Natural killer cell treated with Interleukin-12 subunit alpha and Interleukin-12 subunit beta and Interleukin-15 and Interleukin-18, amount 100 ng/mL, for 72 hours (primary cell): ENCODE measurements at regions not wholly inside any gene's neighbourhood (a gene's known extent, or its start where the extent isn't known, plus 50 kb on each side); places are given as distances from the start of the nearest gene placed in this dataset.

Experiments used
- ATAC-seq, 2 donors: fragments of 150-1000 bp; cut with Tn5 transposase in 1 of 2; sonication (Bioruptor Pico), chemical (Tn5 transposase) in 1 of 2; 2 replicates each; pipeline ENCODE4 v1.10.0; 2021
- DNase-seq: peaks from one replicate; pipeline ENCODE4 v3.0.0; 2022; ENCODE audit warnings: low spot score
- H3K27ac Mint-ChIP-seq, 2 donors: 1 replicate in 1 of 2; 2 replicates in 1 of 2; pipeline ENCODE4 v1.8.0; 2022; ENCODE audit warnings: mixed read lengths in 2 of 2, mild to moderate bottlenecking in 1 of 2, moderate library complexity in 1 of 2
- H3K27me3 Mint-ChIP-seq, 2 donors: 1 replicate in 1 of 2; 2 replicates in 1 of 2; pipeline ENCODE4 v1.8.0; 2022; ENCODE audit warnings: mixed read lengths in 2 of 2
- H3K36me3 Mint-ChIP-seq: one replicate; pipeline ENCODE4 v1.8.0; 2022; ENCODE audit warnings: mixed read lengths
- H3K4me1 Mint-ChIP-seq, 2 donors: 1 replicate in 1 of 2; 2 replicates in 1 of 2; pipeline ENCODE4 v1.8.0; 2022; ENCODE audit warnings: low read depth in 2 of 2, mixed read lengths in 2 of 2, mild to moderate bottlenecking in 1 of 2
- H3K4me3 Mint-ChIP-seq: one replicate; pipeline ENCODE4 v1.8.0; 2022; ENCODE audit warnings: mixed read lengths
- H3K9me3 Mint-ChIP-seq: 2 replicates; pipeline ENCODE4 v1.8.0; 2022; ENCODE audit warnings: mixed read lengths

DNA sequence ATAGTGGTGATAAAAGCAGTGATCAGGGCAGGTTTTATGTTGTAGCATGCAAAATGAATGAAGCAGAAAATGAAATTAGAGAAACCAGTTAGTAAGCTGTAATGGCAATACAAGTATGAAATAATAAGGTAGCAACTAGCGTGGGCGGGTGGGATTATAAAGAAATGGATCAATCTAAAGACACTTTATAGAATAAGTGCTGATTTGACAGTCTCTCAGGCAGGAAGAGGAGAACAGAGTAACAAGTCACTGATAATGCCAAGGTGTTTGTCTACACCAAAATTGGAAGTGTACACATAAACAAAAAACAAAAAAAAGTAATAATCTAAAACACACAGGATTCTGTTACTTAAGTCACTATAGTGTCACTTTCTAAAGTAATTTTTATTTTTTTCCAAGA, 51.0 kb upstream of the PCBP1 start:
- H3K4me3 Mint-ChIP-seq = no peak overlapping the region
- H3K27me3 Mint-ChIP-seq = no peaks in the 10 kb centered on the region
- DNase-seq (no peak), ATAC-seq (no peak)
- H3K4me1 Mint-ChIP-seq = peaks cover 68 to 73% of the 10 kb centered on the region in 2 donors
- H3K27ac Mint-ChIP-seq = peak overlapping the region; percentile 73 to 96
- H3K9me3 Mint-ChIP-seq = no peaks in the 10 kb centered on the region
- peaks cover 5% of the 10 kb centered on the region for H3K36me3 Mint-ChIP-seq

DNA sequence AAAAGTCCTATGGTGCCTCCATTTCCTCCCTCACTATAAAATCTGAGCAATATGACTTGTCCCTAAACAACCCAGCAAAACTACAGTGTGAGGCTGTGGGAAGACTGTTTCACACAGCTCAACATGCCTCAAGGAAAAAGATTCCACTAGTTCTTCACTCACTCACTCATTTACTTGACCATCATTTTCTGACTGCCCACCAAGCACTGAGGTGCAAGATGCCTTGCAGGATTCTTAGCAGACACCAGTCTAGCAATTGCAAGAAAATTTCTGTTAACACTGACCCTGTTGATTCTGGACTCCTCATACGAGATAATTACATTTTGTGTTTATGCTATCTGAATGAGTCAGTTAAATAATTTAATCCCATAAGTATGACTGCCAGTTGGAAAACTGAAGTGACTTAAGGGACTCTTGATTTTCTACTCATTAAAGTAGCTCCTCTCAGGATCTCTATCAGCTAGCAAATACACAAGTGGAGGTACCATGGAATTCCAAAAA, 51.9 kb upstream of the PCBP1 start:
- peak in 1 of 2 donors; percentile 87 for ATAC-seq

DNA sequence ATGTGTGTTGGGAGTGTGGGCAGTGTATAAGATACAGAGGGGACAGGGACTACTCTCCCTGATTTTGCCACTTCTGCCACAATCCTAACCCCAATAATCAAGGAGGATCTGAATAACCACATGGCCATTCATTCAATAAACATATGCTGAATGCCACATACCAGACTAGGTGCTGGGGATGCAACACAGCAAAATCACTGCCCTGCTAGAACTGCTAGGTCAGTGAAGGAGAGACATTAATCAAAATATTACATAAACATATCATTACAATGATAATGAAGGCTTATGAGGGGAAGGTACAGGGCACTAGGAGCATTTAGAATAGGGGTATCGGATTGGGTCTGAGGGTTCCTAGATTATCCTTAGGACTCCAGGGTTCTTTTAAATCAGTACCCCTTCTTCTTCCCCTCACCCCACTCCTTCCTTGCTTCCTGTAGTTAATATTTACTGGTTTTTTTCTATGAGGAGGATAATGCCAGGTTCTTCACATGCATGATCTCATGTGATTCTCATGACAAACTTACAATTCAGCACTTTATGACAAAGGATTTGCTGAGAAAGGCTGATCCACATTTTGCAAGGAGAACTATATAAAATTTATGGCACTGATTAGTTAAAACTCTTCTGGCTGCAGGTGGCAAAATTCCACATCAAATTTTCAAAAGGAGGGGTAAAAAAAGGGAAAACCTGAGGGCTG, 56.4 kb upstream of the PCBP1 start:
- Mint-ChIP-seq H3K4me3 (no peak overlapping the region), H3K36me3 (no peaks in the 10 kb centered on the region), H3K27ac (peak overlapping the region in 1 of 2 donors; percentile 80), H3K9me3 (no peaks in the 10 kb centered on the region), H3K27me3 (no peaks in the 10 kb centered on the region), H3K4me1 (peaks cover 34 to 47% of the 10 kb centered on the region in 2 donors)
- DNase-seq (no peak), ATAC-seq (no peak)

More for the DNA sequence above, 51.9 kb upstream of the PCBP1 start:
- peaks cover 66 to 68% of the 10 kb centered on the region in 2 donors for H3K4me1 Mint-ChIP-seq
- H3K27ac Mint-ChIP-seq = peak overlapping the region; percentile 73 to 96
- H3K27me3 Mint-ChIP-seq = no peaks in the 10 kb centered on the region
- peak overlapping the region; percentile 21 for H3K4me3 Mint-ChIP-seq
- peaks cover 5% of the 10 kb centered on the region for H3K36me3 Mint-ChIP-seq
- DNase-seq = peak; percentile 75
- no peaks in the 10 kb centered on the region for H3K9me3 Mint-ChIP-seq

DNA sequence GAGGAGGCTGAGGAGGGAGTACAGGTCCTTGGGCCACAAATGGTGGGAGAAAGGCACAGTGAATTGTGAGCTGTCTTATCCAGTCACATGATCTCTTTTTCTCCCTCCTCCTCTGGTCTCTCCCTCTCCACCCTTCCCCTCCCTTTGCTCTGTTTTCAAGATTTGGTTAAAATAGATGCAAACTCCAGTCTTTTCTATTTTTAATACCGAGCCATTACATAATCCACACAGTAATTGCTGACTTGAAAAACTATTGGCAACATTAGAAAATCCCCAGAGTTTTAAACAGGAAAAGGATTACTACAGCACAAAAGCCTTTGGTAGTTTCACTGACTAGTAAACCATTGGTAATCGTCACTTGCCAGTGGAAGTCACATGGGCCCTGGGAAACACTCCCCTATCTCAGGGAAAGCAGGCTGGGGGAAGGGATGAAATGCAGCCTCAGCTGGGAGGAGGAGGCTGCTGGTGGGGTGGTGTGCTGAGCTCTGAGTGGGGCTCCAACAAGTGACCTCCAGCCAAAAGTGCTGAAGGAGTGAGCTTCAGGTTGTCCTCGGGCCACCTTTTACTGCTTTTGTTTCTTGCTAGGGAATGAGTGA, 57.4 kb upstream of the PCBP1 start:
- Mint-ChIP-seq H3K36me3 (no peaks in the 10 kb centered on the region), H3K4me3 (no peak overlapping the region), H3K9me3 (no peaks in the 10 kb centered on the region), H3K4me1 (peaks cover 26 to 40% of the 10 kb centered on the region in 2 donors), H3K27me3 (no peaks in the 10 kb centered on the region), H3K27ac (peak overlapping the region in 1 of 2 donors; percentile 80)
- ATAC-seq (peak; percentile 47 to 68), DNase-seq (no peak)

DNA sequence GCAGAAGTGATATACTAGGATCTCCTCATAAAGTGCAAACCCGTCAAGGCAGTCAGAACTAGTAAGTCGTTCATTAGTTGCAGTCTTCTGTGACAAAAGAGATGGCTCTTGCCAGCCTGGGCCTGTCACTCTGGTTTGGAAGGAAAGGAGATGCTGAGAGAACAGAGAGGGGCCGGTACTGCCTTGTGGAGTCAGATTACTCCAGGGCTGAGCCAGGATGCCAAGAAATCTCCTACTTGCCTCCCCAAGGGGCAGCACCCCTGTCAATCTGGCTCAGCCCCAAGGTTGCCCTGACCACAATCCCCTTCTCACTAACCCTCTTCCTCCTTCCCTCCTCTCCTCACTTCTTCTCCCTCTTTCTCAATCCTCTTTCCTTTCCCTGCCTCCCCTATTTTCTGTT, 62.9 kb upstream of the ASPRV1 start:
- no peaks in the 10 kb centered on the region for H3K9me3 Mint-ChIP-seq
- ATAC-seq (no peak), DNase-seq (no peak)
- no peaks in the 10 kb centered on the region for H3K27me3 Mint-ChIP-seq
- peak overlapping the region in 1 of 2 donors; percentile 57 for H3K27ac Mint-ChIP-seq
- H3K36me3 Mint-ChIP-seq = no peaks in the 10 kb centered on the region
- H3K4me3 Mint-ChIP-seq = no peak overlapping the region
- peaks cover under 1 to 11% of the 10 kb centered on the region in 2 donors for H3K4me1 Mint-ChIP-seq

DNA sequence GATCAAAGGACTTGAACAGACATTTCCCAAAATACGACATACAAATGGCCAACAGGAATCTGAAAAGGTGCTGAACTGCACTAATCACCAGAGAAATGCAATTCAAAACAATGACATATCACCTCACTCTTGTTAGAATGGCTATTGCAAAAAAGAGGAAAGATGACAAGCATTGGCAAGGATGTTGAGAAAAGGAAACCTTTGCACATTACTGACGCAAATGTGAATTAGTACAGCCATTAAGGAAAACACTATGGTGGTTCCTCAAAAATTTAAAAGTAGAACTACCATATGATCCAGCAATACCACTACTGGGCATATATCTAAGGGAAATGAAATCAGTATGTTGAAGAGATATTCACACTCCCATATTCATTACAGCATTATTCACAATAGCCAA, 57.7 kb upstream of the ASPRV1 start:
- ATAC-seq = no peak
- H3K27ac Mint-ChIP-seq = peak overlapping the region; percentile 10 to 18
- no peak overlapping the region for H3K4me3 Mint-ChIP-seq
- H3K9me3 Mint-ChIP-seq = peaks cover 3% of the 10 kb centered on the region
- DNase-seq = no peak
- peaks cover 20 to 23% of the 10 kb centered on the region in 2 donors for H3K4me1 Mint-ChIP-seq
- H3K36me3 Mint-ChIP-seq = peaks cover 7% of the 10 kb centered on the region
- H3K27me3 Mint-ChIP-seq = no peaks in the 10 kb centered on the region

DNA sequence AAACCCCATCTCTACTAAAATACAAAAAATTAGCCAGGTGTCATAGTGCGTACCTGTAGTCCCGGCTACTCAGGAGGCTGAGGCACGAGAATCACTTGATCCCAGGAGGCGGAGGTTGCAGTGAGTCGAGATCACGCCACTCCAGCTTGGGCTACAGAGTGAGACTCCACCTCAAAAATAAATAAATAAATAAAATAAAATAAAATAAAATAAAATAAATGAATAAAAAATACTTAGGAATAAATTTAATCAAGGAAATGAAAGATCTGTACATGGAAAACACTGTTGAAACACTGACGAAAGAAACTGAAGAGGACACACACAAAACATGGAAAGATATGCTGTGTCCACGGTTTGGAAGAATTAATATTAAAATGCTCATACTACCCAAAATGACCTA, 56.5 kb upstream of the ASPRV1 start:
- Mint-ChIP-seq H3K27me3 (no peaks in the 10 kb centered on the region), H3K36me3 (peaks cover 7% of the 10 kb centered on the region), H3K9me3 (peaks cover 3% of the 10 kb centered on the region), H3K4me3 (no peak overlapping the region), H3K27ac (no peak overlapping the region), H3K4me1 (peaks cover 22 to 23% of the 10 kb centered on the region in 2 donors)
- ATAC-seq (no peak), DNase-seq (no peak)

DNA sequence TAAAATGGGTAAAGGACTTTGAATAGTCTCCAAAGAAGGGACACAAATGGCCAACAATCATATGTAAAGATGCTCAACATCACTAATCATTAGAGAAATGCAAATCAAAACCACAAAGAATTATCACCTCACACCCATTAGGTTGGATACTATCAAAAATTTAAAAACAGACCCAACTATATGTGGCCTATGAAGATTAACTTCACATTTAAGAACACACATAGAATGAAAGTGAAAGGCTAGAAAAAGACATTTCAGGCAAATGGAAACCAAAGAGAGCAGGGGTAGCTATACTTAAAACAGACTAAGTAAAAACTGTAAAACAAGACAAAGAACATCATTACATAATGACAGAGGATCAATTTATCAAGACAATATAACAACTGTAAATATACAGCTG, 53.5 kb upstream of the ASPRV1 start:
- Mint-ChIP-seq H3K9me3 (peaks cover 3% of the 10 kb centered on the region), H3K4me1 (peaks cover 34 to 41% of the 10 kb centered on the region in 2 donors), H3K4me3 (peak overlapping the region; percentile 2), H3K36me3 (peaks cover 11% of the 10 kb centered on the region), H3K27me3 (no peaks in the 10 kb centered on the region), H3K27ac (peak overlapping the region; percentile 26 to 72)
- DNase-seq (no peak), ATAC-seq (peak; percentile 59 to 65)

DNA sequence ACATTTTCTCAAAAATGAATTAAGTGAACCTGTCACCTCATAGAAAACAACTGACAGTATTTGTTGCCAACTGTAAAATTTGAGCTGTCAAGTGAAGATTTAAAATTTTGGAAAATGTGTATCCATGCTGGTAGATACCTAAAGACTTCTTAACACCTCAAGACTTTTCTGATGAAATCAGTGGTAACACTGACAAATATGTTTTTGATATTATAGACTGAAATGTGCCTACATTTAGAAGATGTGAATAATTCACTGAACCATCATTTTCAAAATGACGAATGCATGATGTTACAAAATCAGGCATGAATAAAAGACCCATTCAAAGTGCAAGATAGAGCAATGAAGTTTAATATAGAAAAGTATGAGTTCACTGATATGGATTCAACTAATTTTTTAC, 51.5 kb upstream of the ASPRV1 start:
- H3K27ac Mint-ChIP-seq = no peak overlapping the region
- no peak overlapping the region for H3K4me3 Mint-ChIP-seq

DNA sequence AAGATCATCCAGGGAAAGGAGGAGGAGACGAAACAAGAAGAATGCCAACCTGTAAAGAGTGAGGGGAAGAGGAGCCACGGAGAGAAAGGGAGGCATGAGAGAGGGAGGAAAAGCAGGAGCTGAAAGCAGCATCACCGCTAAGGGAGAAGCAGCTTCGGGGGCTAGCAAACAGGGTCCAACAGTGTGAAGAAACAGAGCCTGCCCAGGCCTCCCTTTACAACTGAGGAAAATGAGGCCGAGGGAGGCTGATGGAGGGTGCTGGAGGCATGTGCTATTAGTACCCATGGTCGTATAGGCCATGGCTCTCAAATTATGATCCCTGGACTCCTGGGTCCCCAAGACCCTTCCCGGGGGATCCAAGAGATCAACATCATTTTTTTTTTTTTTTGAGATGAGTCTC, 50.4 kb upstream of the ASPRV1 start:
- H3K9me3 Mint-ChIP-seq = no peaks in the 10 kb centered on the region
- peaks cover 11% of the 10 kb centered on the region for H3K36me3 Mint-ChIP-seq
- H3K4me3 Mint-ChIP-seq = no peak overlapping the region
- peak overlapping the region in 1 of 2 donors; percentile 12 for H3K27ac Mint-ChIP-seq
- H3K27me3 Mint-ChIP-seq = no peaks in the 10 kb centered on the region
- no peak for DNase-seq
- peaks cover 25 to 34% of the 10 kb centered on the region in 2 donors for H3K4me1 Mint-ChIP-seq
- ATAC-seq = no peak

More for the DNA sequence above, 51.5 kb upstream of the ASPRV1 start:
- Mint-ChIP-seq H3K9me3 (no peaks in the 10 kb centered on the region), H3K4me1 (peaks cover 25 to 34% of the 10 kb centered on the region in 2 donors), H3K36me3 (peaks cover 11% of the 10 kb centered on the region), H3K27me3 (no peaks in the 10 kb centered on the region)
- DNase-seq (no peak), ATAC-seq (no peak)

DNA sequence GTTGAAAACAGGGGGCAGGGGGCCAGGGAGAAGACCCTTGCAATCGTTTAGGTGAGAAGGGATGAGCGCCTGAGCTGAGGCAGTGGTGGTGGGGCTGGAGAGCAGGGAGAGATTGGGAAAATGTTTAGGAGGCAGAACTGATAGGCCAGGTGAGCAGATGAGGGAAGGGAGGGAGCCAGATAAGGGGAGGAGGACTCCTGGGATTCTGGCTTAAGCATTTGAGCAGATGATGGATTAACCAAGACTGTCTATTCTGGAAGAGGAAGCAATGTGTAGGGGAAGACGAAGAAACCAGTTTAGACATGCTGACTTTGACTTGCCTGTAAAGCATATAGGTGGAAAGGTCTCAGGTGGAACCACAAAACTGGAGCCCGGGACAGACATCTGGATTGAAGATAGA, 49.9 kb upstream of the ASPRV1 start:
- Mint-ChIP-seq H3K27ac (peak overlapping the region in 1 of 2 donors; percentile 12), H3K27me3 (no peaks in the 10 kb centered on the region), H3K36me3 (peaks cover 11% of the 10 kb centered on the region), H3K9me3 (no peaks in the 10 kb centered on the region), H3K4me1 (peaks cover 25 to 34% of the 10 kb centered on the region in 2 donors), H3K4me3 (no peak overlapping the region)
- DNase-seq (no peak), ATAC-seq (no peak)
